Epithelial cell of esophagus (primary cell): ENCODE measurements at regions not wholly inside any gene's neighbourhood (a gene's known extent, or its start where the extent isn't known, plus 50 kb on each side); places are given as distances from the start of the nearest gene placed in this dataset.

Source experiments
- DNase-seq: peaks from one replicate; pipeline ENCODE4 v3.0.0; 2010; ENCODE audit warnings: low read depth
- H3K4me3 ChIP-seq: 2 replicates; pipeline ENCODE4 v1.5.1; 2011; ENCODE audit warnings: mild to moderate bottlenecking, low read length, control low read depth
- TF ChIP-seq, protein P1 (sequence below): IDR thresholded peaks from 2 replicates; pipeline ENCODE4 v1.5.1; 2011; ENCODE audit warnings: low read depth, mild to moderate bottlenecking, low read length, control low read depth, inconsistent platforms; ENCODE audit not compliant: insufficient read depth; ENCODE audit errors: missing control alignments

DNA sequence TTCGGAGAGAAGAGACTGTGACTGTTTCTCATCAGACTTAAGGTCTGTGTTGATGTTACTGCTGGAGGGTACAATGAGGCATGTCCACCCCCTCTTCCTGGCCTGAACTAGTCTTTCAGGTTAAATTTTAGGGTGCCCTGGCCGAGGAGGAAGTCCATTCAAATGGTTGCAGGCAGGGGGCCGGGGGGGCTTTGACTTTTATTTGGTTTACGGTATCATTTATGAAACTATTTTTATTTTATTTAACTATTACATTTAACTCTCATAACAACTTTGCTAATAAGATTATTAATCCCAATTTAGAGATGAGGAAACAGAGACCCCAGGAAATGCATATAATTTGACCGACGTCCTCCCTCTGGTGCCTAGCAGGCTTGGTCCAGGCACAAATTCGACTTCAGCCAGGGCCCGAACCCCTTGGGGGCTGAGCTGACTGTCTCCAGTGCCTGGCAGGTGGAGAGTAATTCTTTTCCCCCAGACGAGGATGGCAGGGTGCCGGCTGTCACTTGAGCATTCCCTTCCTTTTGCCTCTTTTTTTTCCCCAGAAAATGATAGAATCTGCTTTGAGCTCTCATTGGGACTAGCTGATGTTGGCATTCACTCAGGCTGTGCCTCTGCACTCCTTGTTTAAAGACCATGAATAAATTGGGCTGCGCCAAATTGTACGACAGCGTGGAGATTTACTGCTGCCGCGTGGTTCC is 255.3 kb upstream of the SALL3 start:
- H3K4me3 ChIP-seq: no peak overlapping the region
- TF ChIP-seq, protein P1, sequence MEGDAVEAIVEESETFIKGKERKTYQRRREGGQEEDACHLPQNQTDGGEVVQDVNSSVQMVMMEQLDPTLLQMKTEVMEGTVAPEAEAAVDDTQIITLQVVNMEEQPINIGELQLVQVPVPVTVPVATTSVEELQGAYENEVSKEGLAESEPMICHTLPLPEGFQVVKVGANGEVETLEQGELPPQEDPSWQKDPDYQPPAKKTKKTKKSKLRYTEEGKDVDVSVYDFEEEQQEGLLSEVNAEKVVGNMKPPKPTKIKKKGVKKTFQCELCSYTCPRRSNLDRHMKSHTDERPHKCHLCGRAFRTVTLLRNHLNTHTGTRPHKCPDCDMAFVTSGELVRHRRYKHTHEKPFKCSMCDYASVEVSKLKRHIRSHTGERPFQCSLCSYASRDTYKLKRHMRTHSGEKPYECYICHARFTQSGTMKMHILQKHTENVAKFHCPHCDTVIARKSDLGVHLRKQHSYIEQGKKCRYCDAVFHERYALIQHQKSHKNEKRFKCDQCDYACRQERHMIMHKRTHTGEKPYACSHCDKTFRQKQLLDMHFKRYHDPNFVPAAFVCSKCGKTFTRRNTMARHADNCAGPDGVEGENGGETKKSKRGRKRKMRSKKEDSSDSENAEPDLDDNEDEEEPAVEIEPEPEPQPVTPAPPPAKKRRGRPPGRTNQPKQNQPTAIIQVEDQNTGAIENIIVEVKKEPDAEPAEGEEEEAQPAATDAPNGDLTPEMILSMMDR: no peak

DNA sequence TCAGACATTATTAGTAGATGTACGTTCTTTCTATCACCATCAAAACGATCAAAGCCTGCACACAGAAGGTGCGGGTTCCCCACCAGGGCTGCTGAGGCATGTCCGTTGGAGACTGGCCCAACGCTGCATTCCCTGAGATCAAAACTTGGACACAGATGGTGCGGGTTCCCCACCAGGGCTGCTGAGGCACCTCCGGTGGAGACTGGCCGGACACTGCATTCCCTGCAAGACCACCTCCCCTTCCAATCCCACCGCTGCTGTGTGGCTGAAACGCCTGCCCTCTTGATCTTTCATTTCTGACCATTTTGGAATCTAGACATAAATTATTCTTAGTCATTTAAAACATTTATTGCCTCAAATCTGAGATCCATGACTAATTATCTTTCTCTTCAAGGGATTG is 254.2 kb upstream of the SALL3 start:
- TF ChIP-seq, protein P1: no peak
- no peak for DNase-seq
- no peak overlapping the region for H3K4me3 ChIP-seq

More for the DNA sequence above, 255.3 kb upstream of the SALL3 start:
- no peak for DNase-seq

DNA sequence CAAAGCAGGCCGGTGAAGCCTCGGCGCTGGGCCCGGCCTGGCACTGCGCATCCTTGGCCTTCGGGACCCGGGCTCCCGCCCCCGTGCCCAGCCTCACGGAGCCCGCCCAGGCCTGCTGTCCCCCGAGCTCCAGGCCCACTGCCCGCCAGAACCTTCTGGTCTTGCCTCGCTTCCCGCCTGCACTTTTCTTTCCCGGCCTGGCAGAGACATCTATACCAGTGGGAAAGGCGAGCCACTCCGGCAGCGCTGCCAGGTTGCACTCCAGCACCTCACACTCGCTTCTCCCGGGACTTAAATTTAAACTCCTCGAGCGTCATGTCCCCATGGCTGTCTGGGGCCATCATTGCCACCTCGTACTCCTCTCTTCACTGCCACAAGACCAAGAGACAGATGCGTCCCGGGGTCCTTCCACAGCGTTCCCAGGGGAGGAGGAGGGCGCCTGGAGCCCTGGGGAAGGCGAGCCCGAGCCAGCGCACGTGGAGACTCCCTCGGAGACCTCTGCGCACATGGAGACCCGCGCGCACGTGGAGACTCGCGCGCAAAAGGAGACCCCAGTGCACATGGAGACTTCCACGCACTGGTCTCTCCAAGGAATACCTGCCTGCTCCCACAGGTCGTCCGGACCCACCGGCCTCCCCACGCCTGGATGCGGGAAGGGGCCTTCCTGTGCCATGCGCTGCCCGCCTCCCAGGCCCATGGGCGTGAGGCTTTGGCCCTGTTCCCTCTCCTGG is 253.1 kb upstream of the SALL3 start:
- H3K4me3 ChIP-seq: no peak overlapping the region
- DNase-seq: no peak
- TF ChIP-seq, protein P1: no peak

DNA sequence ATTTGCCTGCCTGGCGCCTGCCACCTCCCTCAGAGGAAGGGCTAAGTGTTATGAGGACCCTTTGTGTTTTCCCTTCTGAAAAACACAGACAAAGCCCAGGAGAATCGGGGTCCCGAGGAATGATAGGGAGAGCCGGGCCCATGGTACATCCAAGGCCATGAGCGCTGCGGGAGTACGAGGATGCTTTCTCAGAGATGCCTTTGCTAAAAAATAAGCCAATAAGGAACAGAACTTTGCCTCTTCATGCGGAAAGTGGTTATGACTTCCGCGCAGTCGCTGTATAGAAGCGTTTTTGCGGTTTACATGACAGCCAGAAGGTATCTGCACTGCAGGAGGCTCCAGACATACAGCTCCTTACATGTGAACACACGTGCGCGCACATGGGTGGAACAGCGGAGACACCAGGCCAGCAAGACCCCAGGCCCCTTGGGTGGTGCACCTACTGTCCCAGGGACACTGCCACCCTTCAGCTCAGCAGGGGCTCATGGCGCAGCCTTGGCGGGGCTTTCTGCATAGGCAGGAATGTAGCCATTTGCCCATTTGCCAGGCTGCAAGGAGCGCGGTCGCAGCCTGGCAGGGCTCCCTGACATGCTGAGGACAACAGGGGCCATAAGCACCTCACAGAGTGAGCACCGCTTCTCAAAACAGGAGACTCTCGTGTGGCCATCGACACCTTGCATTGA is 252.4 kb upstream of the SALL3 start:
- H3K4me3 ChIP-seq: no peak overlapping the region
- no peak for DNase-seq
- TF ChIP-seq, protein P1: no peak

DNA sequence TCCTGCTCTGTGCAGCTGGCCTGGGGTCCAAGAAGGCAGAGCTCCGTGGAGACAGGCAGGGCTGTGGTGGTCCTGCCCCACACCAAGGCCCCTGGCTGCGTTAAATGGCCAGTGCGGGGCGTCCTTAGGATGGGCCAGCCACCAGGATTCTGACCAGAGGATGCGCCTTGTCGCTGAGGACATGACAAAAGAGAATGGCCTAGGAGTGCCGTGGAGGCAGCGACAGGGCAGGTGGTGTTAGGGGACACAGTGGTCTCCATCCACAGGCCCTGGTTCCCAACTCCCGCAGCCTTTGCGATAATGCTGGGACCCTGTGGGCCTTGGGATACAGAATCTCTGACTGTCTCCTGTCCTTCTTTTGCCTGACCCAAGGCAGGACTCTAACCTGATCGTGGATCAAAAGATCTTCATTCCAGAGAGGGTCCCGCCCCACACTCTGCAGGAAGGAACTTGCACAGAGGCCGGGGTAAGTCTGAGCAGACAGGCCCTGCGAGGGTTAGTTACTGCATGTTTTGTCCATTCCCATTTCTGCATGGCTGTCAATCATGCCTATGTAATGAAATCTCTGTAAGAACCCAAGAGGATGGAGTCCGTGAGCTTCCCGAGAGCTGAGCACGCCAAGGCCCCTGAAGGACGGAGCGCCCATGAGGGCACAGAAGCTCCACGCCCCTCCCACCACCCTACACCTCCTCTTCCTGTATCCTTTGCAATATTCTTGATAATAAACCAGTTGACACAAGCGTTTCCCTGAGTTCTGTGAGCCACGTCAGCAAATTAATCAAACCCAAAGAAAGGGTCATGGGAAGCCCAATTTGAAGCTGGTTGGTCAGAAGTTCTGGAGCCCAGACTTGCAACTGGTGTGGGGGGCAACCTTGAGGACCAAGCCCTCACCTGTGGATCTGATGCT is 251.5 kb upstream of the SALL3 start:
- TF ChIP-seq, protein P1: no peak
- DNase-seq: no peak
- no peak overlapping the region for H3K4me3 ChIP-seq

DNA sequence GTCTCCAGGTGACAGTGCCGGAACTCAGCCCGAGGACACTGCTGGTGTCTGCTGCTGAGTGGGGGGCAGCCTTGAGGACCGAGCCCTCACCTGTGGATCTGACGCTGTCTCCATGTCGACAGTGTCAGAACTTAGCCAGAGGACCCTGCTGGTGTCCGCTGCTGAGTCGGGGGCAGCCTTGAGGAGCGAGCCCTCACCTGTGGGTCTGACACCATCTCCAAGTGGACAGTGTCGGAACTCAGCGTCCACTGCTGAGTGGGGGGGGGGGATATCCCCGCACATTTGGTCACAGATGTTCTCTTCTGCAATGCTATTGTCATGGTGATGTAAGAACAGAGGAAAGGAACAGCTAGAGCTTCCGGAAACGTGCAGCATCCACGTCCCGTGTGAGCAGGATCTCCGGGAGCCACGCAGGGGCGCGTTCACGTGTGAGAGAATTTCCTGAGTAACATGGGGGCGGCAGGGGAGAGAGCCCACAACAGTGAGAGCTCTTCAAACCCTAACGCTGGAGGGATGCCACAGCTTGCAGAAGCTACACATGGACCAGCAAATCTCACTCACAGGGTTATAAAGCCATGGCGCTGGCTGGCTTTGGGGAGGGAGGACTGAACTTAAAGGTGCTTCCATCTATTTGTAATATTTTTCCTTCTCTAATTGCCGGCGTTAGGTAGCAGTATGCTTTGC is 250.7 kb upstream of the SALL3 start:
- H3K4me3 ChIP-seq: no peak overlapping the region
- TF ChIP-seq, protein P1: no peak
- DNase-seq: no peak
